GM23248 (cell line): ENCODE measurements at regions not wholly inside any gene's neighbourhood (a gene's known extent, or its start where the extent isn't known, plus 50 kb on each side); places are given as distances from the start of the nearest gene placed in this dataset.

Experiments
- EZH2 ChIP-seq: fragments of 200-600 bp; sonication (generic); IDR thresholded peaks from 2 replicates; pipeline ENCODE4 v1.6.1; 2018; ENCODE audit warnings: antibody characterized with exemption, mild to moderate bottlenecking; ENCODE audit not compliant: insufficient read depth, poor library complexity, severe bottlenecking
- EZH2phosphoT487 ChIP-seq: fragments of 200-600 bp; sonication (generic); IDR thresholded peaks from 2 replicates; pipeline ENCODE4 v1.6.1; 2018; ENCODE audit warnings: antibody characterized with exemption, moderate library complexity, mild to moderate bottlenecking, low read depth; ENCODE audit not compliant: insufficient read depth

GRCh38 chr10:128808921-128809440 lies 658.1 kb upstream of the MGMT start:
- no peak for TF ChIP-seq EZH2
- no peak for TF ChIP-seq EZH2phosphoT487
